DMS153 (cell line): ENCODE measurements at regions not wholly inside any gene's neighbourhood (a gene's known extent, or its start where the extent isn't known, plus 50 kb on each side); places are given as distances from the start of the nearest gene placed in this dataset.
A peak's percentile ranks its signal among the peaks of the same experiment; 100 is the strongest.

Source experiments
- DNase-seq: peaks from one replicate; lab custom pipeline; 2025; lab: John Stamatoyannopoulos, UW

- peak; percentile 28 for DNase-seq
Measured at GRCh38 chr12:100675432-100675831, 101.9 kb downstream of the GAS2L3 start.

- DNase-seq, result no peak
Measured at GRCh38 chr12:100681074-100681473, 107.6 kb downstream of the GAS2L3 start.

GRCh38 chr12:100682178-100682577 lies 108.7 kb downstream of the GAS2L3 start:
- no peak for DNase-seq

- DNase-seq, result no peak
Measured at GRCh38 chr12:100687686-100688085, 106.9 kb upstream of the ANO4 start.

- DNase-seq, result no peak
Measured at GRCh38 chr12:100688451-100688864, 106.1 kb upstream of the ANO4 start.

GRCh38 chr12:100692502-100692901 lies 102.1 kb upstream of the ANO4 start:
- no peak for DNase-seq

GRCh38 chr12:100698518-100698917 lies 96.1 kb upstream of the ANO4 start:
- no peak for DNase-seq

- no peak for DNase-seq
Measured at GRCh38 chr12:100699209-100699608, 95.4 kb upstream of the ANO4 start.

GRCh38 chr12:100703337-100703736 lies 91.2 kb upstream of the ANO4 start:
- no peak for DNase-seq

- DNase-seq, result no peak
Measured at GRCh38 chr12:100703868-100704267, 90.7 kb upstream of the ANO4 start.

GRCh38 chr12:100706033-100706432 lies 88.5 kb upstream of the ANO4 start:
- peak; percentile 82 for DNase-seq

- DNase-seq, result no peak
Measured at GRCh38 chr12:100708591-100708990, 86.0 kb upstream of the ANO4 start.

GRCh38 chr12:100715976-100716944 lies 78.3 kb upstream of the ANO4 start:
- DNase-seq, result no peak

GRCh38 chr12:100716945-100717732 lies 77.4 kb upstream of the ANO4 start:
- no peak for DNase-seq

- DNase-seq, result no peak
Measured at GRCh38 chr12:100717733-100718067, 76.9 kb upstream of the ANO4 start.

- DNase-seq, result no peak
Measured at GRCh38 chr12:100718187-100718586, 76.4 kb upstream of the ANO4 start.

GRCh38 chr12:100720016-100720654 lies 74.4 kb upstream of the ANO4 start:
- no peak for DNase-seq

- DNase-seq, result no peak
Measured at GRCh38 chr12:100721169-100721568, 73.4 kb upstream of the ANO4 start.

GRCh38 chr12:100724071-100724470 lies 70.5 kb upstream of the ANO4 start:
- DNase-seq, result no peak

GRCh38 chr12:100733817-100734593 lies 60.6 kb upstream of the ANO4 start:
- peak; percentile 32 for DNase-seq

- no peak for DNase-seq
Measured at GRCh38 chr12:100737168-100737567, 57.4 kb upstream of the ANO4 start.

- DNase-seq, result no peak
Measured at GRCh38 chr12:100738086-100738485, 56.5 kb upstream of the ANO4 start.
